Mucosa of stomach (tissue), 1 donor: ENCODE measurements at regions not wholly inside any gene's neighbourhood (a gene's known extent, or its start where the extent isn't known, plus 50 kb on each side); places are given as distances from the start of the nearest gene placed in this dataset.

Experiments
- H3K27me3 ChIP-seq: one replicate; pipeline ENCODE4 v1.7.0; 2013; ENCODE audit warnings: mild to moderate bottlenecking, low read length; ENCODE audit not compliant: control insufficient read depth, insufficient read depth
- H3K36me3 ChIP-seq: one replicate; pipeline ENCODE4 v1.7.0; 2013; ENCODE audit warnings: low read length; ENCODE audit not compliant: control insufficient read depth, insufficient read depth
- H3K4me1 ChIP-seq: one replicate; pipeline ENCODE4 v1.7.0; 2013; ENCODE audit warnings: mild to moderate bottlenecking, low read length; ENCODE audit not compliant: control insufficient read depth, insufficient read depth
- H3K4me3 ChIP-seq: one replicate; pipeline ENCODE4 v1.7.0; 2013; ENCODE audit warnings: low read length
- H3K9ac ChIP-seq: one replicate; pipeline ENCODE4 v1.7.0; 2013; ENCODE audit warnings: mild to moderate bottlenecking, low read length, moderate library complexity
- H3K9me3 ChIP-seq: one replicate; pipeline ENCODE4 v1.7.0; 2013; ENCODE audit warnings: mild to moderate bottlenecking, low read length, moderate library complexity; ENCODE audit not compliant: control insufficient read depth
- donor health status: Pancreatic carcinoma.

DNA sequence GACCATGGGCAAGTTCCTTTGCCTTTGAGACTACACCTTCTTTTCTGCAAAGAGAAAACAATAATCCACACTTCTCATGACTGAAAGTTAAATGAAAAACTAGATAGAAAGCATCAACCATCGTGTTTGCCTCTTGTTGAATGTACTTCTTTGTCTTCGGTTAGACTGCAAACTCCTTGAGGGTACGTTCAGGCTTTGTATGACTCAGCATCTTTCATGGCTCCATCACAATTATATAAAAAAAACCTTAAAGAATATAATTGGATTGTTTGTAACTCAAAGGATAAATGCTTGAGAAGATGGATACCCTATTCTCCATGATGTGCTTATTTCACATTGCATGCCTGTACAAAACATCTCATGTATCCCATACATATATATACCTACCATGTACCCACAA, 439.2 kb downstream of the MAFB start:
- Histone ChIP-seq H3K4me1 (no peaks in the 10 kb centered on the region), H3K27me3 (no peaks in the 10 kb centered on the region), H3K4me3 (no peak overlapping the region), H3K36me3 (no peaks in the 10 kb centered on the region), H3K9me3 (no peaks in the 10 kb centered on the region), H3K9ac (no peak overlapping the region)

DNA sequence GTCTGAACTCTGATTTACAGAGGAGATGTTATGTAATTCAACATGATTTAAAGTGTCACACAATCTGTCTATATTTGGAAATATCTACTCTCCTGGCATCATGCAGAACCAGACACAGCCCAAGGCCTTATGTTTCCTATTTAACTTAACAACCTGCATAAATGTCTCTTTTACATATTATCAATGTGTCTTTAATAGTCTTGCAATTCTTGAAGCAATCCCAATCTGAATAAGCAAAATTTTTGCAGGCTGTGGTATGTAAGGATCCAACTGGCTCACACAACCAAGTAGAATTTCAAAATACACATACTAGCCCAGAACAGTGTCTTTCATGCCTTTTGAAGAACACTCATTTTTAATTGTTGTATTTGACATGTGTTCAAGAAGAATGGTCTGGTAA, 443.2 kb downstream of the MAFB start:
- no peak overlapping the region for H3K4me3 ChIP-seq
- H3K4me1 ChIP-seq, result no peaks in the 10 kb centered on the region
- no peaks in the 10 kb centered on the region for H3K27me3 ChIP-seq
- H3K9ac ChIP-seq, result no peak overlapping the region
- H3K9me3 ChIP-seq, result no peaks in the 10 kb centered on the region
- no peaks in the 10 kb centered on the region for H3K36me3 ChIP-seq

DNA sequence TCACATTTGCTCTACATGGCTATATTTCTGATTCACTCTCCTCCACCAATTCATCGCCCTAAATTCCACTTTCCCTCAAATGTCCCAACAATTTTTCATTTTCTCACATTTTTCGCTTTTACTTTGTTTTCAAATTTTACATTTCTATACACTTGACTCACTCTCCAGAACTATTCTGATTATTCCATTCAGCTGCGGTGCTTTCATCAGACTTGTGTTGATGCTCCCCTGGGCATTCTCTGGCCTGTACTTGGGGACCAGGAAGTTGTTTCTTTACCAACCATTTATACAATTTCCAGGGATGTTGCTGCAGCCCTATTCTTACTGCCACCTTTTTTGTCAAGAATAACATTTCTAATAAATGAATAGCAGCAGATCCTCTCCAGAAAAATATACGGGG, 444.8 kb downstream of the MAFB start:
- Histone ChIP-seq H3K36me3 (no peaks in the 10 kb centered on the region), H3K4me3 (no peak overlapping the region), H3K9ac (no peak overlapping the region)

DNA sequence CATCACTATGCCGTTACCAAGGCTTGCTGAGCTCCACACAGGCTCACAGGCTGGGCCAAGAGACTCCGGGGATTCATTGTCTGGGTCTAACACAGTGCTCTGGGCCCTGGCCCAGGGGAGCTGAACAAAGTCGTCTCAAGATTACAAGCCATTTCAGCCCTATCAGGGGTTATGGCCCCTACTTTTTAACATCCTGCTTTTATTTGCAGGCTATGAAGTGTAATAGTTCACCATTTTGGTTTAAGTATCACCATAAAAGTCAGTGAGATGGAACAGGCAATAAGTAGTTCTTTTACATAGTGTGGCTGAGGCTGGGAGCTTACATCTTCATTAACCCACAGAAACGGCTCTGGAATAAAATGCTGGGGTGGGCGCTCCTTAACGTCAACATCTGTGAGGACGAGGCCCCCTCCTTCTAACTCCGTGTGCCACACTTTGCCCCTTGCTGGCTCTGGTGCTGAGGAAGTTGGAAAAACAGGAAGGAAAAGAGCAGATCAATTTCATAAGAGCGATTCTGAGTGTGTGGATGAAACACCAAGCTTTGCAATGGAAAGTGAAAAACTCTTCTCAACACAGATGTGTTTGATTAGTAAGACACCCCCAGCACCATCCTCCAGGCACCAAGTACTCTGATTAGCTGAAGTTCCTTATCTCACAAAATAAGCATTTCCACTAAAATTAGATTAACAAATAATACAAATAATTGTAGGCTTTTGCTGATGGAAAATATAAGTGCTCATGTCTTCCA, 447.3 kb downstream of the MAFB start:
- H3K27me3 ChIP-seq, result no peaks in the 10 kb centered on the region
- no peaks in the 10 kb centered on the region for H3K36me3 ChIP-seq
- no peaks in the 10 kb centered on the region for H3K4me1 ChIP-seq
- H3K4me3 ChIP-seq, result no peak overlapping the region
- no peak overlapping the region for H3K9ac ChIP-seq
- no peaks in the 10 kb centered on the region for H3K9me3 ChIP-seq

More for the DNA sequence above, 444.8 kb downstream of the MAFB start:
- no peaks in the 10 kb centered on the region for H3K4me1 ChIP-seq
- no peaks in the 10 kb centered on the region for H3K9me3 ChIP-seq
- no peaks in the 10 kb centered on the region for H3K27me3 ChIP-seq

DNA sequence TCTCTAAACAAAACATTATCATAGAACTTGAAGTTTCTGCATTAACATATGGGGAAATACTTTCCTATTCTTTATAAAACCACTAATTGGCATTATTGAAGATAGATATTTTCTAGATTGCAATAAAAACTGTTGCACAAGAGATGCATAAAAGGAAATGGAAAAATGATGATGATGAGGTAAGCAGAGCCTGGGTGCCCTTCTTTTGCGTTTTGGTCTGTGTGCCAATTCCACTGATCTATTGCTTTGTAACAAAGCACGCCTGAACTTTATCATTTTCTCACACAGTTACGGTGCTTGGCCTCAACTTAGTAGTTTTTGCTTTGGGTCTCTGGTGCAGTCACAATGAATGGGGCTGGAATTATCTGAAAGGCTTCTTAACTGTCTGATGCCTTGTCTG, 450.5 kb downstream of the MAFB start:
- H3K9me3 ChIP-seq, result no peaks in the 10 kb centered on the region
- H3K27me3 ChIP-seq, result no peaks in the 10 kb centered on the region
- H3K4me3 ChIP-seq, result no peak overlapping the region
- no peak overlapping the region for H3K9ac ChIP-seq
- no peaks in the 10 kb centered on the region for H3K4me1 ChIP-seq
- H3K36me3 ChIP-seq, result no peaks in the 10 kb centered on the region

DNA sequence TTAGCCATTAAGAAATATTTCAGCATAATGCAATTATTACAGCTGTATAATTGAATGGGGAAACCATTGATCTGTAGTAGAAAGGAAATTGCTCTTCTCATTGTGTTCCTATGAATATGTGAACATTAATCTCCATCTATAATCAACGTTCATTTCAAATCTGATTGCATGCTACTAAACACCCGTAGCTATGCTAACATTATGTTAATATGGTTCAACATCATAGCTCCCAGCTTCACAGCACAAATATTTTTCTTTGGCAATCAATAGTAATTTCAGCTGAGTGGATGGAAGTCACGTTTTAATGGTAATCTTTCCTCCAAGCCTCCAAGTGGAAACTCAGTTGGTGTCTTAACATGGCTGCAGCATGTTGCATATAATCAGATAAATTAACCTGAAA, 454.4 kb downstream of the MAFB start:
- Histone ChIP-seq H3K4me3 (no peak overlapping the region), H3K9ac (no peak overlapping the region), H3K36me3 (no peaks in the 10 kb centered on the region), H3K27me3 (no peaks in the 10 kb centered on the region), H3K4me1 (no peaks in the 10 kb centered on the region), H3K9me3 (no peaks in the 10 kb centered on the region)

DNA sequence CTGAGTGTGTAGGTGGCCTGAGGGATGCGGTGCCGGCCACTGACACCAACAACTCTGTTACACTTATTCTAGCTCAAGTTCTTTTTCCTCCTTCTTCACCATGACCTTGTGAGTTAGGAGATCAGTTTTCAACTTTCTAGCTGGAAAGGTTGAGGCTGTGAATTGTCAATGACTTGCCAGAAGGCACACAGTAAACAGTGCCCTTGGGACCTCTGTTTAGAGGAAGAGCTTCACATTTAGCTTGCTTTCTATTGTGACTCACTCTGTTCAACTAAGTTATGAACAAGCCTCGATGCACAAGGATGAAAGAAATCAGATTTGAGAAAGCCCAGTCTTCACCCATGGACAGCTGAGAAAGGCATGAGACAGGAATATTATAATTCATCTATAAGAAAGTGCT, 455.6 kb downstream of the MAFB start:
- Histone ChIP-seq H3K36me3 (no peaks in the 10 kb centered on the region), H3K9ac (no peak overlapping the region), H3K27me3 (no peaks in the 10 kb centered on the region), H3K9me3 (no peaks in the 10 kb centered on the region), H3K4me3 (no peak overlapping the region), H3K4me1 (no peaks in the 10 kb centered on the region)

DNA sequence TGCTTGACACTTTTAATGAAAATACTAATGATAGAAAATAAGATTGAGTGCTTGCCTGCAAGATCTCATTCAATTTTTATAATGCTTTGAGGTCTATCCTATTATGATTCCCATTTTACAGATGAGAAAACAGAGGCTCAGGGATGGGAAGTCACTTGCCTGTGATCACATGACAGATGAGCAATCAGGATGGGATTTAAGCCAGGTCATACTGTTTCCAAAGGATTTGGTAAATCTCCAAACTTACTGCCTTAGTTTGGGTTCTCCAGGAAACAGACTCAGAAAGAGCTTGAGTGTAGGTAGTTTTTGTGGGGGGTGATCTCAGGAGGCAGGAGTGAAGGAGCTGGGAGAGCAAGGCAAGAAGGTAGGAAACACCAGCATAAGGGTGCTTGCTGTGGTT, 456.3 kb downstream of the MAFB start:
- H3K4me3 ChIP-seq, result no peak overlapping the region
- H3K4me1 ChIP-seq, result no peaks in the 10 kb centered on the region
- H3K9ac ChIP-seq, result no peak overlapping the region
- no peaks in the 10 kb centered on the region for H3K9me3 ChIP-seq
- H3K27me3 ChIP-seq, result no peaks in the 10 kb centered on the region
- no peaks in the 10 kb centered on the region for H3K36me3 ChIP-seq

DNA sequence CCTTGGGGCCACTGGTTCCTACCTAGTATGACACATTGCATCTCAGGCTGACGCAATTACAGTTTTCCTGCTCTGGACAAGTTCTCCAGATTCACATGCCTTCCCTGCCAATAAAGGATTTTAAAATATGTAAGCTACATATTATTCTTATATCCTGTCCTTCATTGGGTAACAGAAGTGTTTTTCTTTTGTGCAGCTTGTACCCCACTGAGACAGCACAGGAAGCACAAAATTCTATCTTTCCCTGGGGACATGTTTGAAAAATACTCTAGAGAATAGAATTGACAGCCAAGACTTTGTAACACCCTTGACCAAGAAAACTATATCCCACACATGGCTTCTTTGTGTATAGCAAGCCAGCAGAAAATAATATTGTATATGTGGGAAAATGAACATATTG, 456.8 kb downstream of the MAFB start:
- Histone ChIP-seq H3K4me3 (no peak overlapping the region), H3K4me1 (no peaks in the 10 kb centered on the region), H3K9me3 (no peaks in the 10 kb centered on the region), H3K9ac (no peak overlapping the region), H3K36me3 (no peaks in the 10 kb centered on the region), H3K27me3 (no peaks in the 10 kb centered on the region)

DNA sequence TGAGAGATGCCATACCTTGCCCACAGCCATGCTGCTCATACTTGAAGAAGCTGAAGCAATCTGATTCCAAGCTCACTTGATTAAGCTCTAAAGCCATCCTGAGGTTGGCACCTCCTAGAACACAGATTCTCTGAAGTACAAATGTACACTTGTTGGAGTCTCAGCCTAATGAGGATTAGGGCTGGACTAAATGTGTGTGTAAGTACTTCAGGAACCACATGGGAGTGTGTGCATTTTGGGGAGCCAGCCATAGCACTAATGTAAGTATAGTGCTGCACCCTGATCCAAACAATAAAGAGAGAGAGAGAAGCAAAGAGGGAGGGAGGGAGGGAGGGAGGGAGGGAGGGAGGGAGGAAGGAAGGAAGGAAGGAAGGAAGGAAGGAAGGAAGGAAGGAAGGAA, 458.6 kb downstream of the MAFB start:
- H3K9me3 ChIP-seq, result no peaks in the 10 kb centered on the region

DNA sequence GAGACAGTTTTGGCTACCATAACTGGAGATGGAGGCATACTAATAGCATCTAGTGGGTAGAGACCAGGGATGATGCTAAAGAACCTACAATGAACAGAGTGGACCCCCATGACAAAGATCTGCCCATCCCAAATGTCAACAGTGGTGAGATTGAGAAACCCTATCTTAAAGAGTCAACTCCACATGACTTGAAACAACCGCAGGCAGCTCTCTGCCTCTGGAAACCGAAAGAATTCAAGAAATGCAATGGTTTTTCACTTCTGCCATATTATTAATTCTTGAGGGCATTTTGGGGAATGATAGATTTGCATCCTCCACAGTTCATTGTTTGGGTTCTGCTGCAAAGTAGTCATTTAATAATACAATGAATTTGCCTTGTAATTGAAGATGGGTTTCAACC, 463.4 kb downstream of the MAFB start:
- Histone ChIP-seq H3K36me3 (no peaks in the 10 kb centered on the region), H3K4me3 (no peak overlapping the region)

More for the DNA sequence above, 458.6 kb downstream of the MAFB start:
- no peaks in the 10 kb centered on the region for H3K27me3 ChIP-seq
- no peaks in the 10 kb centered on the region for H3K4me1 ChIP-seq
- no peaks in the 10 kb centered on the region for H3K36me3 ChIP-seq
- H3K9ac ChIP-seq, result no peak overlapping the region
- no peak overlapping the region for H3K4me3 ChIP-seq

DNA sequence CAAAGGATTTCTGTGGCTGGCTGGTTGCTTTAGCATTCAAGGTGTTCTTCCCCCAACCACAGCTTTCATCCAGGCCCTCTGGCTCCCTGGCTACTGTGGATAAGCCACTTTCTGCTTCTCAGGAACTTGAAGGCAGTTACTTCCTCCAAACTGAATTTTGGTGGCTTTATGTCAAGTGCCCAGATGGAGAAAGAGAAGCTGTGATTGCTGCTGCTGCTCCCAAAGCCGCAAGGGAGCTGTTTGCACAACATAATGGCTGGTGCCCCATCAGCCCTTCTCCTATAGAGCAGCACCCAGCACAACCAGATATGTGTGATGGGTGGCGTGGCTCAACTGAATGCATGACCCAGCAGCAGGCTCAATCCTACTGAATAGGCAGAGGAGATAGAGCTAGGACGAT, 465.2 kb downstream of the MAFB start:
- Histone ChIP-seq H3K9ac (no peak overlapping the region), H3K27me3 (no peaks in the 10 kb centered on the region), H3K9me3 (no peaks in the 10 kb centered on the region), H3K36me3 (no peaks in the 10 kb centered on the region), H3K4me1 (no peaks in the 10 kb centered on the region), H3K4me3 (no peak overlapping the region)

More for the DNA sequence above, 463.4 kb downstream of the MAFB start:
- Histone ChIP-seq H3K27me3 (no peaks in the 10 kb centered on the region), H3K4me1 (no peaks in the 10 kb centered on the region), H3K9me3 (no peaks in the 10 kb centered on the region), H3K9ac (no peak overlapping the region)

DNA sequence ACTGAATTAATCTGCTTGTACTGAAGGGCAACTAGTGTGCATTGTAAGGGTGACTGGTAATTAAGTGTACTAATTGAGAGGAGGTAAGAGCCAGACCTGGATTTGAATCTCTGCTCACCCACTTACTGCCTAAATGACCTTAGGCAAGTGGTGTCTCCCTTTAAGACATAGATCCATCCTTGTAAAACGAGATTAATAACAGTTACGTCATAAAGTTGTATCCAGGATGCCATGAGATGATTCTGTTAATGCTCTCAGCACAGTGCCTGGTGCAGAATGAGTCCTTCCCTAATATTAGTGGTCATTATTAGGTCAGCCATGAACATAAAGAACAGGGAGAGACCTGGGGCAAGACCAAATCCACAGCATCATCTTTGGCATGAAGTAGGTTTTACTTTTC, 470.1 kb downstream of the MAFB start:
- Histone ChIP-seq H3K9me3 (no peaks in the 10 kb centered on the region), H3K4me1 (no peaks in the 10 kb centered on the region), H3K36me3 (no peaks in the 10 kb centered on the region), H3K27me3 (no peaks in the 10 kb centered on the region), H3K4me3 (no peak overlapping the region), H3K9ac (no peak overlapping the region)
